CD8-positive, alpha-beta memory T cell (primary cell): ENCODE measurements at regions not wholly inside any gene's neighbourhood (a gene's known extent, or its start where the extent isn't known, plus 50 kb on each side); places are given as distances from the start of the nearest gene placed in this dataset.
A peak's percentile ranks its signal among the peaks of the same experiment; 100 is the strongest.

ENCODE experiments used
- CTCF ChIA-PET: fragments of 350-600 bp; sonication (Branson Sonifier 250); formaldehyde crosslinking; loops from one replicate; lab custom pipeline; 2021; ENCODE audit warnings: antibody characterized with exemption; lab: Charles Lee
- POLR2A ChIA-PET: fragments of 350-600 bp; sonication (Branson Sonifier 250); formaldehyde crosslinking; loops from one replicate; lab custom pipeline; 2021; ENCODE audit warnings: antibody characterized with exemption; lab: Charles Lee
- DNase-seq, 5 donors: peaks; one replicate each; pipeline versions ENCODE4 v3.0.0 to v3.0.0-alpha.2; 2020 to 2022; ENCODE audit warnings: mixed read lengths in 1 of 5
- H3K27ac ChIP-seq: one replicate; pipeline ENCODE4 v1.7.0; 2013; ENCODE audit warnings: low read depth, mild to moderate bottlenecking, low read length, moderate library complexity
- H3K27me3 ChIP-seq: 2 replicates; pipeline ENCODE4 v1.7.0; 2013; ENCODE audit warnings: low read length, mild to moderate bottlenecking; ENCODE audit not compliant: insufficient read depth, poor library complexity, severe bottlenecking
- H3K36me3 ChIP-seq: 2 replicates; pipeline ENCODE4 v1.7.0; 2013; ENCODE audit warnings: mild to moderate bottlenecking, low read length, moderate library complexity; ENCODE audit not compliant: insufficient read depth
- H3K4me1 ChIP-seq: 2 replicates; pipeline ENCODE4 v1.7.0; 2013; ENCODE audit warnings: mild to moderate bottlenecking, low read length, moderate library complexity; ENCODE audit not compliant: insufficient read depth
- H3K4me3 ChIP-seq: 2 replicates; pipeline ENCODE4 v1.7.0; 2013; ENCODE audit warnings: mild to moderate bottlenecking, low read length
- H3K9me3 ChIP-seq: 2 replicates; pipeline ENCODE4 v1.7.0; 2013; ENCODE audit warnings: mild to moderate bottlenecking, low read length
- H3K27ac Mint-ChIP-seq, 8 donors: one replicate each; pipeline ENCODE4 v1.8.0; 2020 to 2021; ENCODE audit warnings: mixed read lengths in 8 of 8, mild to moderate bottlenecking in 6 of 8, inconsistent platforms in 3 of 8, moderate library complexity in 3 of 8
- H3K27me3 Mint-ChIP-seq, 2 donors: one replicate each; pipeline ENCODE4 v1.8.0; 2020 to 2021; ENCODE audit warnings: mixed read lengths in 2 of 2, mild to moderate bottlenecking in 1 of 2, moderate library complexity in 1 of 2
- H3K36me3 Mint-ChIP-seq, 3 donors: one replicate each; pipeline ENCODE4 v1.8.0; 2020 to 2021; ENCODE audit warnings: mixed read lengths in 3 of 3, inconsistent platforms in 1 of 3, mild to moderate bottlenecking in 1 of 3
- H3K4me1 Mint-ChIP-seq, 3 donors: one replicate each; pipeline ENCODE4 v1.8.0; 2020 to 2021; ENCODE audit warnings: mixed read lengths in 3 of 3, inconsistent platforms in 1 of 3, mild to moderate bottlenecking in 1 of 3
- H3K4me3 Mint-ChIP-seq, 7 donors: one replicate each; pipeline ENCODE4 v1.8.0; 2020 to 2021; ENCODE audit warnings: mixed read lengths in 7 of 7, mild to moderate bottlenecking in 6 of 7, moderate library complexity in 4 of 7, inconsistent platforms in 2 of 7
- H3K9me3 Mint-ChIP-seq, 5 donors: one replicate each; pipeline ENCODE4 v1.8.0; 2020 to 2022; ENCODE audit warnings: mixed read lengths in 5 of 5, mild to moderate bottlenecking in 3 of 5, moderate library complexity in 2 of 5, inconsistent platforms in 1 of 5

- CTCF ChIA-PET = no interaction called here
- Mint-ChIP-seq H3K27ac (no peak overlapping the region), H3K36me3 (no peaks in the 10 kb centered on the region), H3K27me3 (no peaks in the 10 kb centered on the region), H3K9me3 (peaks cover 0 to 1% (median 0%) of the 10 kb centered on the region in 5 donors), H3K4me3 (no peak overlapping the region), H3K4me1 (no peaks in the 10 kb centered on the region)
- H3K27ac ChIP-seq = no peak overlapping the region
- H3K4me1 ChIP-seq = no peaks in the 10 kb centered on the region
- POLR2A ChIA-PET = no interaction called here
- DNase-seq = no peak
- H3K27me3 ChIP-seq = no peaks in the 10 kb centered on the region
- H3K36me3 ChIP-seq = no peaks in the 10 kb centered on the region
- no peak overlapping the region for H3K4me3 ChIP-seq
- no peaks in the 10 kb centered on the region for H3K9me3 ChIP-seq
Observed at GRCh38 chr6:122154912-122155575, 244.4 kb upstream of the HSF2 start.

DNA sequence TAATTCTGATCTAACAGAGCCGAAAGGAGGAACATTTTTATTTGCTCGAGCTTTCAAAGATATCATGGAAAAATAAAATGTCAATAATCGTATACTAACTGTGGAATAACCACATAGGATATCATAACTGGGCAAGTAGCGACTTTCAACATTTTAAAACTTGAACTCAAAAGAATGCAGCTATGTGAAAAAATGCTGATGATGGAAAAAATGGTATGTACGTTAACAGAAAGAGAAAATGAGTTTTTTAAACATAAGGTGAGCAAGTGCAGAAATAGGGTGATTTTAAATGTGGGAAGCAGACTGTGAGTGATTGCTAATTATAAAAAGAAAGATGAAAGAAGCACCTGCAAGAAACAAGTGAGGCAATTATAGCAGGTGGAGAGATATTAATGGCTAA is 238.3 kb upstream of the HSF2 start:
- Mint-ChIP-seq H3K9me3 (peaks cover 0 to 7% (median 2%) of the 10 kb centered on the region in 5 donors), H3K36me3 (no peaks in the 10 kb centered on the region), H3K27me3 (no peaks in the 10 kb centered on the region), H3K27ac (no peak overlapping the region), H3K4me3 (no peak overlapping the region), H3K4me1 (no peaks in the 10 kb centered on the region)
- Histone ChIP-seq H3K36me3 (no peaks in the 10 kb centered on the region), H3K4me1 (no peaks in the 10 kb centered on the region), H3K9me3 (no peaks in the 10 kb centered on the region), H3K27ac (no peak overlapping the region), H3K27me3 (no peaks in the 10 kb centered on the region), H3K4me3 (no peak overlapping the region)
- ChIA-PET CTCF (no interaction called here), POLR2A (no interaction called here)
- no peak for DNase-seq

- Mint-ChIP-seq H3K4me1 (no peaks in the 10 kb centered on the region), H3K36me3 (no peaks in the 10 kb centered on the region), H3K27me3 (no peaks in the 10 kb centered on the region), H3K27ac (no peak overlapping the region), H3K9me3 (peaks cover 0 to 7% (median 3%) of the 10 kb centered on the region in 5 donors), H3K4me3 (no peak overlapping the region)
- Histone ChIP-seq H3K4me3 (no peak overlapping the region), H3K27me3 (no peaks in the 10 kb centered on the region), H3K4me1 (no peaks in the 10 kb centered on the region), H3K27ac (no peak overlapping the region), H3K36me3 (no peaks in the 10 kb centered on the region), H3K9me3 (no peaks in the 10 kb centered on the region)
- POLR2A ChIA-PET = no interaction called here
- no peak for DNase-seq
- CTCF ChIA-PET = no interaction called here
Observed at GRCh38 chr6:122165014-122165413, 234.4 kb upstream of the HSF2 start.

DNA sequence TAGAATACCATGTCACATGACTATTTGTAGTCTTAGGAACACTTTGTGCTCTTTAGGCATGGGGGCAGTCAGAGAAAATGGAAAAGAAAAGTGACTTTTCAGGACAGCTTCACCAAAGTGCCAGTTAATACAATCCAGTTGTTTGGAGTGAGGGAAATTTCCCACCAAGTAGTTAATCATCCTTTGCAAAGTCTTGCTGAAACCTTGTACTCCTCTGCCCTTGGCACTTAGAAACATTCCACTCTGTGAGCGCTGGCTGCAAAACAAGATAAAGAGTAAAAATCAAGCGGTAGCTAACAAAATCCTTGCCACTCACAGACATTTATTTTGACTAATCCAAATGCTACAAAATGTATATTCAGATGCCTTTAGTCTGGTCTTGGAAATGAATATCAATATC is 229.2 kb upstream of the HSF2 start:
- no peaks in the 10 kb centered on the region for H3K27me3 ChIP-seq
- H3K27ac ChIP-seq = no peak overlapping the region
- H3K4me3 ChIP-seq = no peak overlapping the region
- ChIA-PET CTCF (no interaction called here), POLR2A (no interaction called here)
- H3K36me3 ChIP-seq = no peaks in the 10 kb centered on the region
- Mint-ChIP-seq H3K4me1 (no peaks in the 10 kb centered on the region), H3K27ac (no peak overlapping the region), H3K4me3 (no peak overlapping the region), H3K9me3 (peaks cover 0 to 4% (median 0%) of the 10 kb centered on the region in 5 donors), H3K36me3 (no peaks in the 10 kb centered on the region), H3K27me3 (no peaks in the 10 kb centered on the region)
- no peaks in the 10 kb centered on the region for H3K9me3 ChIP-seq
- DNase-seq = no peak
- H3K4me1 ChIP-seq = no peaks in the 10 kb centered on the region

DNA sequence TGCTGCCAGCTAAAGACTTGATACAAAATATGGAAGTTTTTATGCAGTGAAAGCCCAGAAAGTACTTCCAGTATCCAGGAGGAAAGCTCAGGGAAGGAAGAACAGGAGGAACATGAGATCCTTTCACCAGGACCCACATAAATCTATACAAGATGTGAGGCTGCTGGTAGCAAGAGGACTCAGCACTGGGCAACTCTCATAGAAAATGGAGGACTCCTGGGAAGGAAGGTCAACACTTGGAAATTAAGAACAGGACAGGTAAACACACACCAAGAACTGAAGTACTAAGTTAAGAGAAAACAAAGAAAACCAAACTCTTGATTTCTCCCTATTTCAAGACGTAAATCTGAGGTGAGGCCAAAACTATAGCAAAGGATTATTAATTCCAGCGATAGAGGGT is 220.5 kb upstream of the HSF2 start:
- POLR2A ChIA-PET = no interaction called here
- Histone ChIP-seq H3K4me3 (no peak overlapping the region), H3K4me1 (no peaks in the 10 kb centered on the region), H3K36me3 (no peaks in the 10 kb centered on the region), H3K27ac (no peak overlapping the region), H3K27me3 (no peaks in the 10 kb centered on the region), H3K9me3 (no peaks in the 10 kb centered on the region)
- H3K4me3 Mint-ChIP-seq = no peak overlapping the region
- H3K36me3 Mint-ChIP-seq = no peaks in the 10 kb centered on the region
- DNase-seq = no peak
- peaks cover 0 to 3% (median 0%) of the 10 kb centered on the region in 5 donors for H3K9me3 Mint-ChIP-seq
- no peaks in the 10 kb centered on the region for H3K4me1 Mint-ChIP-seq
- H3K27ac Mint-ChIP-seq = no peak overlapping the region
- CTCF ChIA-PET = no interaction called here
- no peaks in the 10 kb centered on the region for H3K27me3 Mint-ChIP-seq

- no peak overlapping the region for H3K4me3 Mint-ChIP-seq
- H3K4me3 ChIP-seq = no peak overlapping the region
- H3K4me1 ChIP-seq = no peaks in the 10 kb centered on the region
- H3K36me3 Mint-ChIP-seq = no peaks in the 10 kb centered on the region
- POLR2A ChIA-PET = no interaction called here
- H3K4me1 Mint-ChIP-seq = no peaks in the 10 kb centered on the region
- H3K27me3 Mint-ChIP-seq = no peaks in the 10 kb centered on the region
- no peak overlapping the region for H3K27ac Mint-ChIP-seq
- peaks cover 0 to 3% (median 0%) of the 10 kb centered on the region in 5 donors for H3K9me3 Mint-ChIP-seq
- CTCF ChIA-PET = no interaction called here
- H3K27ac ChIP-seq = no peak overlapping the region
- DNase-seq = no peak
- no peaks in the 10 kb centered on the region for H3K27me3 ChIP-seq
- no peaks in the 10 kb centered on the region for H3K9me3 ChIP-seq
- H3K36me3 ChIP-seq = no peaks in the 10 kb centered on the region
Observed at GRCh38 chr6:122180132-122180531, 219.3 kb upstream of the HSF2 start.

GRCh38 chr6:122182061-122182460 is 217.4 kb upstream of the HSF2 start:
- POLR2A ChIA-PET = no interaction called here

GRCh38 chr6:122184401-122184827 is 215.0 kb upstream of the HSF2 start:
- Mint-ChIP-seq H3K4me3 (no peak overlapping the region), H3K27me3 (no peaks in the 10 kb centered on the region), H3K36me3 (no peaks in the 10 kb centered on the region), H3K4me1 (no peaks in the 10 kb centered on the region), H3K27ac (no peak overlapping the region), H3K9me3 (peaks cover 0 to 5% (median 3%) of the 10 kb centered on the region in 5 donors)
- Histone ChIP-seq H3K36me3 (no peaks in the 10 kb centered on the region), H3K4me3 (no peak overlapping the region), H3K4me1 (no peaks in the 10 kb centered on the region), H3K27me3 (no peaks in the 10 kb centered on the region), H3K27ac (no peak overlapping the region), H3K9me3 (no peaks in the 10 kb centered on the region)
- POLR2A ChIA-PET = no interaction called here
- CTCF ChIA-PET = no interaction called here
- DNase-seq = no peak

More at GRCh38 chr6:122182061-122182460, 217.4 kb upstream of the HSF2 start:
- Mint-ChIP-seq H3K4me3 (no peak overlapping the region), H3K4me1 (no peaks in the 10 kb centered on the region), H3K27me3 (no peaks in the 10 kb centered on the region), H3K36me3 (no peaks in the 10 kb centered on the region), H3K9me3 (peaks cover 0 to 3% (median 0%) of the 10 kb centered on the region in 5 donors), H3K27ac (peak overlapping the region in 1 of 8 donors; percentile 27)
- Histone ChIP-seq H3K27me3 (no peaks in the 10 kb centered on the region), H3K4me3 (no peak overlapping the region), H3K4me1 (no peaks in the 10 kb centered on the region), H3K27ac (no peak overlapping the region), H3K9me3 (no peaks in the 10 kb centered on the region), H3K36me3 (no peaks in the 10 kb centered on the region)
- DNase-seq = no peak
- CTCF ChIA-PET = no interaction called here
